Urothelium cell line (cell line): ENCODE measurements at regions not wholly inside any gene's neighbourhood (a gene's known extent, or its start where the extent isn't known, plus 50 kb on each side); places are given as distances from the start of the nearest gene placed in this dataset.
"Not testable (repeated sequence)": the region's sequence is repeated elsewhere in the genome, so short reads cannot be mapped to it uniquely, and the experiment has no call there.

Experiments used
- DNase-seq: peaks from one replicate; pipeline ENCODE4 v3.0.0; 2011; ENCODE audit warnings: low spot score, mixed read lengths
- FAIRE-seq: peaks from 2 replicates; lab custom pipeline; 2011; peaks lifted over from hg19 to GRCh38; lab: Jason Lieb, UNC

DNA sequence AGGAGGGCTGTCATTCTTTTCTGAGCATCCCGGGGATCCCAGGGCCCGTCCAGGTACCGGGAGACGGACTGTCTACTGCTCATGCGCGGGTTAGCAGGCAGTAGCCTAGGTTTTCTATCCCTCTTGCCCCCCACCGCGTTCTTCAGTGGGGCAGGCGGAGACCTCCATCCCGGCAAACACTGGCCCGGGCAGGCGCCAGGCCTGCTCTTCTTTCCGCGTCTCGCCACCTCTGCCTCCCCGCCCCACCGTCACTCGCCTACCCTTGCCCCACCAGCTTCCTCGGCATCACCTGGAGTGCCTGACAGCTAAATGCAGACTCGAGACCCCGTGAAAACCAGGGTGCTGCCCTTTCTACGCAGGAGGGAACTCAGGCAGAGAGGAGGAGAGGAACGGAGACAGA lies 1937.7 kb upstream of the DEFB115 start:
- DNase-seq: no peak
- FAIRE-seq: no peak

DNA sequence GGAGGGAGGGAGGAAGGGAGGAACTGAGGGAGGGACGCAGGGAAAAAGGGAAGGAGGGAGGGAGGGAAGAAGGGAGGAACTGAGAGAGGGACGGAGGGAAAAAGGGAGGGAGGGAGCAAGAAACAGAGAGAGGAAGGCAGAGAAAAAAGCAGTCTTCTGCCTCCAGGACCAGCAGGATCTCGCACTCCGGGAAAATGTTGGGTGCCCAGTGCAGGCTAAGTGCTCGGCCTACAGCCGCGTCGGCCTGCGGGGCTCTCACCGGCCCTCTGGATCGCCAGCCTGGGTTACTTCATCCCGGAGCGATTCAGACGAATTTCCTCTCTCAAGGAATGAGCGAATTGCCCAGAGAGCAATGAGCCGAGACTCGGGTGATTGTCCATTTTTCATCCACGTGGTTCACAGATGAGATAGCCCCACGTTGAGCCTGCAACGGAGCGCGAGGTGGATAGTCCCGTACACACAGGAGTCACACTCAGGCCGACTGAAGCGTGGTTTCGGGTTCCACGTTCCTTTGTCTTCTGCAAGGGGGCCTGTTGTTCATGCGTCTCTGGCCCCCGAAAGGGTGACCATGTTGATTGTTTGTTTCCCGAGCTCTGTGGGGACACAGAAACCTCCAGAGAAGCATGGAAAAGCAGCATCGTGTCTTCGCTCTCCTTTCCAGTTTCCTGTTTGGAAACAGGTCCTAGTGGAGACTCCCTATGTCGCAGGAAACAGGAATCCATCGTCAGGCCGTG lies 1937.1 kb upstream of the DEFB115 start:
- not testable (repeated sequence) for DNase-seq, FAIRE-seq

DNA sequence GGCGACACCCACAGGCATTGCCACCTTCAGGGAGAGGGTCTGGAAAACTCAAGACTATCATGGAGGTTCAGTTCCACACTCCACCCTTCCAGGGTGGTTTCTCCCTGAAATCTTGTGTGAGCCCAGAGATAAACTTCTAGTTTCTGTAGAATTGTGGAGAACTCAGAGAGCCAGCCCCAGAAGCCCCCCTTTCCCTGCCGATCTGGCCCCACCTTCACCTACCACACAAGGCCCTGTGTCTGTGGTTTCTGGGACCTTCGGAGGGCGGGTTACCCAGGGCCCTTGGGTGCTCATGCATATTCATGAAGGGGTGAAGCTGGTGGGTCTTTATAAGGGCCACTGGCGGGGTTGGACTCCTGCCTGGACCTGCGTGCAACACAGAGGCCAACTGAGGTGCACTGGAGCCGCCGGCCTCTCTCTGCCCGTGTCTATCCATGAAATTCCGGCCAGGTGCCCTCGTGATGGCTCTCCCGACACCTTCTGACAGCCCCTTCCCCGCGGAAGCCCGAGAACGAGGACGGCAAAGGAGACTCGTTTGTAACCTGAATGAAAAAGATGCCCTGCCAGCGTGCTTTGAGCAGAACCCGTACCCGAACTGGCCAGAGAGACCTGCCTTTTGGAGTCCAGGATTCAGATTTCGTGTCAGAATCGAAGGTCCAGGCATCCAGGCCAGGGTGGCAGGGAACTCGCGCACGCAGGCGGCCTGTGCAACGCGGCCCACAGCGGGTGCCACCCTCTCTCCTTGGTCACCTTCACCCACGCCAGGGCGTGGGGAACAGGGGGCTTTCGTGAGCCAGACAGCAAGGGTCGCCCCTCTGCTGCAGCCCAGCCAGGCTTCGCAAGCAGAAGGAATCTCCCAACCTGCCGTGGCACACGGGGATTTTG lies 1933.6 kb upstream of the DEFB115 start:
- DNase-seq, FAIRE-seq: not testable (repeated sequence)

DNA sequence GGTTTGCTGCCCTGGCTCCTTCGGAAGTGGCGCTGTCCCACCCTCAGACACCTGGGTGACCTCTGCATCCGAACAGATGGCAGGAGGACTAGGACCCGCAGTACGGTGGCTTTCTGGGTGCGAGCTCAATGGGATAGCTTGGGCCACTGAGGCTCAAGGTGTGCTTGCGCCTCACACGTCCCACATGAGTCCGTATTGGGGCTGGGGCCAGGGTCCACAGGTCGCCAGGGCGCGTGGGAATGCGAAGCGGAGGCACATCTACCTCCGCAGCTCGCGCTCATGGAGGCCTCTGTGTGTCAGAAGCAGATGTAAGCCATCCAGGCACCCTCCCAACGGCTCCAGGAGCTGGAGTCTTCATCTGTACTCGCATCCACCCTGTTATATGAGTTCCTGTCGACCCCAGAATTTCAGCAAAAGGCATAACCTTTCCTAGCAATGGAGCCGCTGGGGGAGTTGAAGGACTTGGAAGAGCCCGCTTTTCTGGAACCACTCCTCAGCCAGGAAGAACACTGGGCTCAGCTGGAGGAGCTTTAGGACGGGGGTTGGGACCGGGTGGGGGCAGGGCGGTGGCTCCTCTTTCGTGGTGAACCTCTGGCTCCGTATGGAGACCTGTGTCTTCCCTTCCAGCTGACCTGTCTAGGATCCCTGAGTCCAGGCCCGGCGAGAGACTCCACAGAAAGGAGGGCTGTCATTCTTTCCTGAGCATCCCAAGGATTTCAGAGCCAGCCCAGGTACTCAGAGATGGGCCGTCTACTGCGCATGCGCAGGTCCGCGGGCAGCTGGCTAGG lies 1932.8 kb upstream of the DEFB115 start:
- not testable (repeated sequence) for DNase-seq, FAIRE-seq

DNA sequence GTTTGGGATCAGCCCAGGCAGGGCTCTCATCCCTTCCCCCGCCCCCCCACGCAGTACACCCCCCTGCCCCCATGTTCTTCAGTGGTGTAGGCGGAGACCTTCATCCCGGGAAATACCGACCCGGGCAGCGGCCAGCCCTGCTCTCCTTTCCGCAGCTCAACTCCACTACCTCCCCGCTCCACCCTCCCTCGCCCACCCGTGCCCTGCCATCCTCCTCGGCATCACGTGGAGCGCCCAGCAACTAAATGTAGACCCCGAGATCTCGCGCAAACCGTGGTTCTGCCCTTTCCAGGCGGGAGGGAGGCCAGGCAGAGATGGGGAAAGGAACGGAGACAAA lies 1932.2 kb upstream of the DEFB115 start:
- peak; percentile 87 for DNase-seq
- FAIRE-seq: no peak

DNA sequence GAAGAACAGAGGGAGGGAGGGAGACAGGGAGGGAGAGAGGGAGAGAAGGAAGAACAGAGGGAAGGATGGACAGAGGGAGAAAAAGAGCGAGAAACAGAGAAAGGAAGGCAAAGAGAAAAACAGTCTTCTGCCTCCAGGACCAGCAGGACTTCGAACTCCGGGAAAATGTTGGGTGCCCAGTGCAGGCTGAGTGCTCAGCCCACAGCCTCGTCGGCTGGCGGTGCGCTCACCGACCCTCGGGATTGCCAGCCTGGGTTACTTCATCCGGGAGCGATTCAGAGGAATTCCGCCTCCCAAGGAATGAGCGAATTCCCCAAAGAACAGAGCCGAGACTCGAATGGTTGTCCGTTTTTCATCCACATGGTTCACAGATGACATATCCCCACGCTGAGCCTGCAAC lies 1931.7 kb upstream of the DEFB115 start:
- not testable (repeated sequence) for DNase-seq

DNA sequence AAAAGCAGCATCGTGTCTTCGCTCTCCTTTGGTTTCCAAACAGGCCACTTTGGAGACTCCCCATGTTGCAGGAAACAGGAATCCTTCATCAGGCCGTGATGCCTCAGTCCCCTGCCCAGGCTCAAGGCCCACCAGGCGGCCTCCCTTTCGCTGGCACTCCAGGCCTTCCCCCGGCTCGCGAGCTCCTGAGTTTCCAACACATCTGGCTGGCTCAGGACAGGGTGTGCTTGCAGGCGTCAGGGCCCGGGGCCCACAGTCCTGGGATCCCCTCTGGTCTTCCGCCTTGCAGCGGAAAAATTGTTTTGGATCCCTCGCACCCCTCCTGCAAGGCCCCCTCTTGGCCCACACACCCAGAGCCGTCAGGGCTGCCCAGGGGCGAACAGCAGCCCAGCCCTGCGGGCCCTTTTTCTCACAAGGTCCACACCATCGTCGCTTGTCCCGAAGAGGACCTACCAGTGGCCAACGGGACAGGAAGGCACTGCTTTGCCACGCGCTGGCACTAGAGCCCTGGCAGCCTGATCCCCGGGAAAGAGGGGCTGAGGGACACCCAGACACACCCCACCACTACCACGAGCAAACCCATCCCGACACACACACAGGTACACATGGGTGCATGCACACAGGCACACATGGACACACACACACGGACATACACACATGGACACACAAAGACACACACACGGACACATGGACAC lies 1930.9 kb upstream of the DEFB115 start:
- no peak for FAIRE-seq
- DNase-seq: no peak

More for the DNA sequence above, 1931.7 kb upstream of the DEFB115 start:
- FAIRE-seq: not testable (repeated sequence)

DNA sequence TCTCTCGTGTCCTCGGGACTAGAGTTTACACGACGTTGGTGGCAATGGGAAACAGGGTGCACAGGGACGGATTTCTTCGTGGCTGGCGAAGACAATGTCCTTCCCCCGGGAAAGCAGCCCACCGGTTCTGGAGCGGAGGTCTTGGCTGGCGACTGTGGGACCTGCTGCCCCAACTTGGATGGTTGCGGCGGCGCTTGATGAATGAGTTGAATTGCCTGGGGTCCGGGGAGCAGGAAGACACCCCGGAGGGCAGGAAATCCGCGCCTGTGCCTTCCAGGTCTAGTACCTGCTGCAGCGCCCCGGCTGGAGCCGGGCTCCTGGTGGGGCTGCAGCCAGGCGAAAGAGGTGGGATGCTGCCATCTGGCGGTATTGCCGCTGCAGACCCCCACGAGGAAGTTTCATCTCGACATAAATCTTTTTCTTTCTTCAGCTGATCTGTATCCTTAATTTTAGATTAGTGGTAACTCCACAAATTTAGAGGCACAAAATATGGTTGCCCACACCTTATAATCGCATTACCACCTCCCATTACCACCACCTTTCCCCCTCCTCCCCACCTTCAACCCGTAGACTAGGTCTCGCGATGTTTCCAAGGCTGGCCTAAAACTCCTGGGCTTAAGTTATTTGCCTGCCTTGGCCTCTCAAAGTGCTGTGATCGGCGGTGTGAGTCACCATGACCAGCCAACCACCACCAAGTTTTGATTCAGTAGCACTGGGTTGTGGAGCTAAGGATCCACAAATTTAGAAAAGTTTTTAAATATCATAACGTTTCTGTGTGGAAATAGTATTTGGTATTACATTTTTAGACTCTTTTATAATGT lies 1929.7 kb upstream of the DEFB115 start:
- peak; percentile 59 for DNase-seq
- FAIRE-seq: not testable (repeated sequence)

DNA sequence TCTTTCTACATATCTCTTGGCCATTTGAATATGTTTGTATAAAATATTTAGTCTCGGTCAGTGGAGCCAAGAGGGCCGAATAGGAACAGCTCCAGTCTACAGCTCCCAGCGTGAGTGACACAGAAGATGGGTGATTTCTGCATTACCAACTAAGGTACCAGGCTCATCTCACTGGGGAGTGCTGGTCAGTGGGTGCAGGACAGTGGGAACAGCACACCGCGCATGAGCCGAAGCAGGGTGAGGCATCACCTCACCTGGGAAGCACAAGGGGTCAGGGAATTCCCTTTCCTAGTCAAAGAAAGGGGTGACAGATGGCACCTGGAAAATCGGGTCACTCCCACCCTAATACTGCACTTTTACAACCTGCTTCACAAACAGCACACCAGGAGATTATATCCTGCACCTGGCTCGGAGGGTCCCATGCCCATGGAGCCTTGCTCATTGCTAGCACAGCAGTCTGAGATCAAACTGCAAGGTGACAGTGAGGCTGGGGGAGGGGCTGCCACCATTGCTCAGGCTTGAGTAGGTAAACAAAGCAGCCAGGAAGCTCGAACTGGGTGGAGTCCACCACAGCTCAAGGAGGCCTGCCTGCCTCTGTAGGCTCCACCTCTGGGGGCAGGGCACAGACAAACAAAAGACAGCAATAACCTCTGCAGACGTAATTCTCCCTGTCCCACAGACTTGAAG lies 1926.9 kb upstream of the DEFB115 start:
- DNase-seq, FAIRE-seq: not testable (repeated sequence)

DNA sequence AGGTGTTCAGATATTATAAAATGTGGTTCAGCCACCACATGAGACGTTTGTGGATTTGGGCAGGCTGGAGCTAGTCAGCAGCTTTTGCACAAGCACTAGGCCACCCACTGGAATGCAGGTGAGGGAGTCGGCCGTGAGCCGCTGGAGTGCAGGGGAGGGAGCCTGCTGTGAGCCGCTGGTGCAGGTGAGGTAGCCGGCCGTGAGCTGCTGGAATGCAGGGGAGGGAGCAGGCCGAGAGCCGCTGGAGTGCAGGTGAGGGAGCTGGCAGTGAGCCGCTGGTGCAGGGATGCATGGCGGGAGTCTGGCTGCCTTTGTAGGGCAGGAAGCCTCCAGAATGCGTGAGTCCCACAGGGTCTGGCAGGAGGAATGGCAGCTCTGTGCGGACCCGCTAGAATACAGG lies 1907.6 kb upstream of the DEFB115 start:
- no peak for FAIRE-seq
- DNase-seq: no peak

DNA sequence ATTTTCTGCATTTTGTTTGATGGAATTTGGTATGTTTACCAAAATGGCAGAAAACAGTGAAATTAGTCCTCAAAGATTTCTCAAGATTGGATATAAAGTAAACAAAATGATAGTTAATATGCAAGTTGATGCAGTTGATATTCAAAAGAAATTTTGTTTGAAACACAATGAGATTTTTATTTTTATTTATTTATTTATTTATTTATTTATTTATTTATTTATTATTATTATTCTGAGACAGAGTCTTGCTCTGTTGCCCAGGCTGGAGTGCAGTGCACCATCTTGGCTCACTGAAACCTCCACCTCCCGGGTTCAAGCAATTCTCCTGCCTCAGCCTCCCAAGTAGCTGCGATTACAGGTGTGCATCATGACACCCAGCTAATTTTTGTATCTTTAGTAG lies 1881.5 kb upstream of the DEFB115 start:
- FAIRE-seq, DNase-seq: not testable (repeated sequence)

GRCh38 chr20:29392853-29393252 lies 1864.6 kb upstream of the DEFB115 start:
- not testable (repeated sequence) for DNase-seq, FAIRE-seq

DNA sequence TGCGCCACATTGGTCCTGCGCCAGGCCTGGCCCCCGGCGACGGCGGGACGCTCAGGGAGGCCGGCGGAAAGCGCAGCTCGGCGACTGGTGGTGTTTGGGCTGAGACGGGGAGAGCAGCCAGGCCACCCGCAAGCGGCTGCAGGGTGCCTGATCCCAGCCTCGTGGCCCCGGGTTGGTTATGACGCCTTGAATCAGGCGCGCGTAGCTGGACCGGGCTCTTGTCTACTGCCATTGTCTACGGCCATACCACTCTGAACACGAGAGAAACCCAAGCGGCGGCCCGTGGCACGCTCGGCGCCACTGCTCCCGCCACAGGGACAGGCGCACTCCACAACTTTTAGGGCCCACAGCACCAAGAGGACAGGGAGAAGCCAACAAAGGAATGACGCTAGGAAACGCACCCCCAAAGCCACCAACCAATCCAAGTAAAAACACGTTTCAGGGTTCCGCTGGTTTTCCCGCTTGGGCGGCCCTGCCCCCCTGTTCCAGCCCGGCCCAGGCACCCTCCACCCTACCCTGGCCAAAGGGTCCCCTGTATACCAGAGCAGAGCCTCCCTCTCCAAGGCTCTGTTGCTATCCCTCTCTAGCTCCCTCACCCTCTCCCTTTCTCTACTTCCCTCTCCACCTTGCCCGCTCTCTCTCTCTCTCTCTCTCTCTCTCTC lies 1849.3 kb upstream of the DEFB115 start:
- DNase-seq (peak; percentile 41), FAIRE-seq (no peak)

- not testable (repeated sequence) for FAIRE-seq, DNase-seq
Observed at GRCh38 chr20:29408707-29409106, 1848.8 kb upstream of the DEFB115 start.

GRCh38 chr20:29409160-29409689 lies 1848.2 kb upstream of the DEFB115 start:
- not testable (repeated sequence) for FAIRE-seq, DNase-seq

DNA sequence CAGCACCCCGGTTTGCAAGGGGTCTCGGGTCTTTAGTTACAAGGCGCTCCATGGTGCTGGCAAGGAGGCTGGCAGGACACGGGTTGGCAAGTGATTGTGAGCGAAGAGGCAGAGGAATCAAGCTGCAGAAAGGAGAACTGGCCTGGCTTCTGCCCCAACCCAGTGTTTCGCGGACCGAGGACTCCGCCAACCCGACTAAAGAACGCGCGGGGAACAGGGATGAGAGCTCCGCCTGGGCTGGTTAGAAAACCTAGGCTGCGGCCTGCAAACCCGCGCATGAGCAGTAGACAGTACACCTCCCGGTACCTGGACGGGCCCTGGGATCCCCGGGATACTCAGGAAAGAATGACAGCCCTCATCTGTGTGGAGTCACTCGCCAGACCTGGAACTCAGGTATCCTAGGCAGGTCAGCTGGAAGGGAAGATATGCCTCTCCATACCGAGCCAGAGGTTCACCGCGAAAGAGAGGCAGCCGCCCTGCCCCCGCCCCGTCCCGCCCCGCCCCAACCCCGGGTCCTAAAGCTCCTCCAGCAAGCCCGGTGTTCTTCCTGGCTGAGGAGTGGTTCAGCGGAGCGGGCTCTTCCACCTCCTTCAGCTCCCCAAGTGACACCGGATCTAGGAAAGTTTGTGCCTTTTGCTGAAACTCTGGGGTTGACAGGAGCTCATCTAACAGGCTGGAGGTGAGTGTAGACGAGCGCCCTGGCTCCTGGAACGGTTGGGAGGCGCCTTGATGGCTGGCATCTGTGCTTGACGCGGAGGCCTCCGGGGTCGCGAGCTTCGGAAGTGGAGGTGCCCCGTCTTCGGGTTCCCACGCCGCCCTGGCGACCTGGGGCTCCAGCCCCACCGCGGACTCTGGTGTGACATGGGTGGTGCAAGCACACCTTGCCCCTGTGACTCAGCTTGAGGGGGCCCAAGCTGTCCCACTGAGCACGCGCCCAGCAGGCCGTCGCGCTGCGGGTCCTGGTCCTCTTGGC lies 1847.3 kb upstream of the DEFB115 start:
- no peak for FAIRE-seq
- no peak for DNase-seq
